Forelimb muscle (tissue), 1 donor: ENCODE measurements at regions not wholly inside any gene's neighbourhood (a gene's known extent, or its start where the extent isn't known, plus 50 kb on each side); places are given as distances from the start of the nearest gene placed in this dataset.
"Not testable (repeated sequence)": the region's sequence is repeated elsewhere in the genome, so short reads cannot be mapped to it uniquely, and the experiment has no call there.

Experiments
- DNase-seq: peaks from one replicate; pipeline ENCODE4 v3.0.0-alpha.2; 2013; ENCODE audit warnings: low read depth

GRCh38 chr3:95758707-95759106, 1055.7 kb upstream of the EPHA6 start:
- DNase-seq = no peak

GRCh38 chr3:95759614-95760301, 1054.6 kb upstream of the EPHA6 start:
- DNase-seq = no peak

GRCh38 chr3:95775486-95776094, 1038.8 kb upstream of the EPHA6 start:
- no peak for DNase-seq

GRCh38 chr3:95781598-95781997, 1032.8 kb upstream of the EPHA6 start:
- DNase-seq = no peak

DNA sequence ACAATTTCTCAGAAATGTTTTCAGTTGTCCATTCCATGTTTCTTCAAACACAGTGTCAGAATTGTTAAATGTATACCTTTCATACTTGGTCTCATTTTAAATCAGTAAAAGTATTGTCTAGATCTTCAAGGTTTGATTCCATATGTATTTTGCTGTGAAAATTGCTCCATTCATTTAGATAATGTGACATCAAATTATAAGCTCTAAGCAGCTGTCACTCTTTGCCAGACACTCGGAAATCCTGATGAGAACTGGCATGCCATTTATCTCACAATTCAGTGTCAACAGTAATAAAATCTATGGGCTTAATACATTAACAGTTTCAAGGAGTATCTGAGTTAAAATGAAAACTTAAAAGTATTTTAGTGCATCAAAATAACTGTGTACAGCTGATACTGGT, 1025.3 kb upstream of the EPHA6 start:
- no peak for DNase-seq

DNA sequence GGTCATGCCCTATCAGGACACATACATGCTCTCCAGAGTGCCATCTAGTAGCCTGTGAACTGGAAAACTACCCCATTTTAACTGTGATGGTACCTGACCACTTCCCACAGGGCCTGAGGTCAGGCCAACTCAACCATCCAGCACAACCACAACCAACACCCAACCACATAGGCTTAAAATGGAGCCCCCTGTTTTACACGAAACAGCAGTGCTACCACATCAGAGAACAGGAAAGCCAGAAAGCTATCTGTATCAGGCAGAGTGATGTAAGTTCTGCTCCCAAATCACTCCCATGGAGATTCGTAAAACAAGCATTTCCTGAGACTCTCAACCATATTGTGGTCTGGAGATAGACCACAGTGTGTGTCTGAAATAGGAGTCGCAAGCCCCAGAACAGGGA, 1017.3 kb upstream of the EPHA6 start:
- no peak for DNase-seq

- no peak for DNase-seq
These were observed 1015.8 kb upstream of the EPHA6 start for GRCh38 chr3:95798628-95799027.

GRCh38 chr3:95810462-95810861, 1003.9 kb upstream of the EPHA6 start:
- no peak for DNase-seq

GRCh38 chr3:95813244-95813643, 1001.1 kb upstream of the EPHA6 start:
- DNase-seq = no peak

DNA sequence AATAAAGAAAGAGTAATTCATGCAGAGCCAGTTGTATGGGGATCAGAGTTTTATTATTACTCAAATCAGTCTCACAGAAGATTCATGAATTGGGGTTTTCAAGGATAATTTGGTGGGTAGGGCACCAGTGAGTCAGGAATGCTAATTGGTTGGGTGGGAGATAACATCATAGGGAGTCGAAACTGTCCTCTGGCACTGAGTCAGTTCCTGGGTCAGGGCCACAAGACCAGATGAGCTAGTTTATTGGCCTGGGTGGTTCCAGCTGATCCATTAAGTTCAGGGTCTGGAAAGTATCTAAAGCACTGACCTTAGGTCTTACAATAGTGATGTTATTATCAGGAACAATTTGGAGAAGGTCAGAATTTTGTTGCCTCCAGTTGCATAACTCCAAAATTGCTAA, 998.6 kb upstream of the EPHA6 start:
- no peak for DNase-seq

GRCh38 chr3:95826419-95826818, 988.0 kb upstream of the EPHA6 start:
- no peak for DNase-seq

DNA sequence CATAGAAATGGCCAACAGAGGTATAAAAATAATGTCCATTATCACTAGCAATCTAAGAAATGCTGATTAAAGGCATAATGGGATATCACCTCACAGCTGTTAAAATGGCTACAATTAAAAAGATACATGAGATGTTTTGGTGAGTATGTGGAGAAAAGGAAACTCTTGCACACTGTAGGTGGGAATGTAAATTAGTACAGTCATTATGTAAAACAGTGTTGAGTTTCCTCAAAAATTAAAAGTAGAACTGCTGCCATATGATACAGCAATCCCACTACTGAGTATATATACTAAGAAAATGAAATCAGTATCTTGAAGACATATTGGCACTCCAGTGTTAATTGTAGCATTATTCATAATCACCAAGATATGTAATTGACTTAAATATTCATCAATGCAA, 982.2 kb upstream of the EPHA6 start:
- DNase-seq = no peak

GRCh38 chr3:95860628-95861027, 953.8 kb upstream of the EPHA6 start:
- DNase-seq = not testable (repeated sequence)

GRCh38 chr3:95883801-95884200, 930.6 kb upstream of the EPHA6 start:
- no peak for DNase-seq

DNA sequence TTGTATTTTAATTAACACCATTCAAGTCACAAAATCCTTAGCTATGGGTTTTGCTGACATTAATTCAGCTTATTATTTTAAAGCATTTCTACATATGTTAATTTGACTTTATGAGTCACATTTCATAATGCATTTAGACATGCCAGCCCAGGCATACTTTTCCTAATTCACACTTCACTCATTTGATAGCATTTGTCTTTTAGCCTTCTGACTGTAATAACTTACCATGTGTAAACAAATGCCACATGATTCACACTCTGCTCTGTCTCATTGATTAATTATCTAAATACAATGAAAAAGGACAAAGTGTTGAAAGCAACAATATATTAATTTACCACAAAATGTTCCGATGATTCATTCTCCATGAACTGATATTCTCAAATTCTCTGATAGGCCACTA, 927.8 kb upstream of the EPHA6 start:
- DNase-seq = no peak

- DNase-seq = no peak
These were observed 927.3 kb upstream of the EPHA6 start for GRCh38 chr3:95887114-95887513.

DNA sequence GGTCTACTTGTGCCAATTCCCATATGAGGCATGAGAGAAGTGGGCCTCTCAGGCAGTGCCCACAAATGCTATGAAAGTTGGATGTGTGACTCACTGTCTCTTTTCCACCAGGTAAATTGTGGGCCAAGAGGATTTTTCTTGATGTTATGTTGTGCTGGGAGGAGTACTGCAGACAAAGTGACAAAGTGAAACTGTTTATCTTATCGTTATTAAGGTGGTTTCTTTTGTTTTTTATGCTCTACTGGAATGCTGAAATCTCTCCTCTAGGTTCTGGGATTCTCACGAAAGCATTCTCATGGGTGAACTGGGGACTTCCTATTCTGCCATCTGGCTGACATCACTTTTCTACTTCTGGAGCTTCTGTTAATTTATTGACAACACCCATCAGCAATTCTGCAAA, 919.6 kb upstream of the EPHA6 start:
- no peak for DNase-seq

DNA sequence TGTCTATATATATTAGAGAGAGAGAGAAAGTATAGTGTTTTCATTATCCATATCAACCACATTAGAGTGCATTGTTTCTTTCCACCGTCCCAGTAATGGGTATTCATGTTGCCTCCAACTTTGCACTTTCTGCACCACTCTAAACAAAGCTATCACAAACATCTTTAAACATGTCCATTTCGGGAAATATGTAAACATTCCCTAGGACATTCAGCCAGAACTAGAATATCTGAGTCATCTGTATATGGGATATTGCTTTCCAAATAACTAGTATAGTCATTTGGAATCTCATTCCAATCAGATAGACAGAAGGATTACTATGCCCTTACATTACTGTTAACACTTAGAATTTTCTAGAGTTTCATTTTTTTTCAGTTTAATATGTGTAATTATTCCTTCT, 914.9 kb upstream of the EPHA6 start:
- DNase-seq = no peak

DNA sequence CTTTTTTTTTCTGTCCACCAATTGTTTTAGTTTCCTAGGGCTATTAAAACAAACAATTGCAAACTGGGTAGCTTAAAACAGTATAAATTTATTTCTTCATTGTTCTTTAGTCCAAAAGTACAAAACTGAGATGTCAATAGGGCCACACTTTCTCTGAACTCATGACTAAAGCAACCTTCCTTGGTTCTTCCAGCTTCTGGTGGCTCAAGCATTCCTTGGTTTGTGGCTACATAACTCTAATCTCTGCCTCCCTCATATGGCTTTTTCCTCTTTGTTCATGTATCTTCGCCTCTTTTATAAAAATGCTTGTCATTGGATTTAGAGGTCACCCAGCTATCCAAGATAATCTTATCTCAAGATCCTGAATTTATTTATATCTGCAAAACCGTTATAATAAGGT, 914.5 kb upstream of the EPHA6 start:
- DNase-seq = no peak

DNA sequence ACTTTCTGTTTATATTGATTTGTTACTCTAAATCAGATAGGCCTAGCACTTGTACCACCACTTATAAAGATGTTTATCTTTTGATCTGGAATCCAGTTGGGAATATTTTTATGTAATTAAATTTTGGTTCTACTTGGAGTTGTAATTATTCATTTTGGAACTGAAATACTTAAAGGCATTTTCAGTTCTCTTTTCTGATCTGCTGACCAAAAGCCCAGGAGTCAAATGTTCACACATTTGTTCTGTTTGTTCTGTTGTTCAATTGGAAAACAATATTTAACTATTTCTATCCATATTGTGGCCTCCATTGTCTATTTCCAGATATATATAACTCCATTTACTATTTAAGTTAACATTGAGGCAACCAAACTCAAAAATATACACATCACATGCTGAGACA, 912.4 kb upstream of the EPHA6 start:
- DNase-seq = no peak

- no peak for DNase-seq
These were observed 909.2 kb upstream of the EPHA6 start for GRCh38 chr3:95905182-95905581.

DNA sequence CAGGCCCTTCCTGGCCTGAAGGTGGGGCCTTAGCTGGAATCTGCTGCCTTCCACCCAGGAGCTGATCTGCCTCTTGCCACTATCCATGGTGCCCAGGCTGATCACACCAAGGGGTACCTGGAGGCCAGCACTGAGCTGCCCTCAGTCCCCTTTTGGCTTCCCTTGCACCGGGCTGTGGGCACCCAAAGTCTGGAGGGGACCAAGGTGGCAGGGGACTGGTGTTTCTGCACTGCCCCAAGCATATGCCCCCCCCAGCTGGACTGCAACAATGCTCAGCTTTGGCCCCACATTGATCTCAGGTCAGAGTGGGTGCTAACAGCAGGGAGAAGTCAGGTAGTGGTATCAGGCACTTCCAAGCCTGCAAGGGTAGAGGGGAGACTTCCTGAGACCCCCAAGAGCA, 902.6 kb upstream of the EPHA6 start:
- no peak for DNase-seq

GRCh38 chr3:95923496-95924210, 890.7 kb upstream of the EPHA6 start:
- peak; percentile 22 for DNase-seq
